ENCODE measurements at regions not wholly inside any gene's neighbourhood (a gene's known extent, or its start where the extent isn't known, plus 50 kb on each side); places are given as distances from the start of the nearest gene placed in this dataset.

- DNase-seq = no peak
These were observed 254.4 kb upstream of the PMEPA1 start for GRCh38 chr20:57964011-57964862.

DNA sequence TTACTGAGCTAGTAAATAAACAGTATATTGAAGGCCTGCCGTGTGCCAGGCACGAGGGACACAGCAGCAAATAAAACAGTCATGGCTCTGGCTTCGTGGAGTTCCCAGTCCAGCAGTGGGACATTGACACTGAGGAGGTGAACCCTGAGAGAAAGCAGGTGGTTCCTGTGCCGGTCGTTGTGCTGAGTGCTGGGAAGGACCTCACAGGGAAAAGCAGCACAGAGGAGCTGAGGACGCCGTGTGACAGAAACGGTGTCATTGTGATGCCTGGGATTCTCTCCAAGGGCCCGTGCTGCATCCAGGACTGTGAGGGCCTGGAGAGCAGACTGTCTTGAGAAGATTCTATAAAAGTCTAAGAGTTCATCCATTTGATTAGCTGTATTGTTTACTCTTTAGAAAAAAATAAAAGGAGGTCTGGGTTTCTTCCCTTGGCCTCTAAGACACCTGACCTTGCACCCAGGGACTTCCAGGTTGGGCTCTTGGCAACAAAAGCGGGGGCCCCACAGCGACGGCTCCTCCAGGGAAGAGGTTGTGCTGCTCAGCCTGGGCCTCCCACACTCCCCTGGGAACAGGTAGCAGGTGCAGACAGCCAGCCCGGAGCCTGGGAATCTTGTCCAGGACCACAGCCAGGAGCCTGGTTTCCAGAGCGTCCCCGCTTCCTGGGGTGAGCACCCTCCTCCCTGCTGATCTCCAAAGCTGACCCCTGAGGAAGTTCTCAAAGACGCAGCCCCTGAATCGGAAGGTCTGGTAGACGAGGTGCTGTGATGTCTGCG is 251.2 kb upstream of the PMEPA1 start:
- DNase-seq = no peak

DNA sequence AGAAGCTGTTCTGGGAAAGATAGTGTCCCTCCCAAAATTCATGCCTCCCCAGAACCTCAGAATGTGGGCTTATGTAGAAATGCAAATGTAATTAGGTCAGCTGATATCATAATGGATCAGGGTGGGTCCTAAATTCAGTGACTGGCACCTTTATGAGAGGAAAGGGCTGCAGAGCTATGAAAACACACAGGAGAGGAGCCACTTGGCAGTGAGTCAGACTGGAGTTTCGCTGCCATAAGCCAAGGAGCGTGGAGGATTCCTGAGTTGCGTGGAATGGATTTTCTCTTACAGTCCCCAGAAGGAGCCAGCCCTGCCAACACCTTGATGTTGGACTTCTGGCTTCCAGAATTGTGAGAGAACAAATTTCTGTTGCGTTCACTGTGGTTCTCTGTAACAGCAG is 249.8 kb upstream of the PMEPA1 start:
- no peak for DNase-seq

- DNase-seq = no peak
These were observed 249.2 kb upstream of the PMEPA1 start for GRCh38 chr20:57959018-57959417.

DNA sequence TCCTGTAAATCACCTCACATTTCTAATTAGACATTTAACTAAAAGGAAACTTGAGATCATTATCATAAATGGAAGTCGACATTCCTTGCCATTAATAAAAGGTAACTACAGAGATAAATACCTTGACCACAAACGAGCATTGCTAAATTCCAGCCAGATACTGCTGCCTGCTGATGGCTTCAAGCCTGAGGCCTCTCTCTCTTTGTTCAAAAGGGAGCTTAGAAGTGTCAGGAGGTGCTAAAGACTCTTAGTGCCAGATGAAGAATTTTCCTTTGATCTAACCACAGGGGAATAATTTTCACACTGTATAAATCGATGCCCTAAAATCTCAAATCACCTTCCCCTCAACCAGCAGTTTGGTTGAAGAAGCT is 248.2 kb upstream of the PMEPA1 start:
- no peak for DNase-seq

- DNase-seq = no peak
These were observed 247.7 kb upstream of the PMEPA1 start for GRCh38 chr20:57957411-57958049.

DNA sequence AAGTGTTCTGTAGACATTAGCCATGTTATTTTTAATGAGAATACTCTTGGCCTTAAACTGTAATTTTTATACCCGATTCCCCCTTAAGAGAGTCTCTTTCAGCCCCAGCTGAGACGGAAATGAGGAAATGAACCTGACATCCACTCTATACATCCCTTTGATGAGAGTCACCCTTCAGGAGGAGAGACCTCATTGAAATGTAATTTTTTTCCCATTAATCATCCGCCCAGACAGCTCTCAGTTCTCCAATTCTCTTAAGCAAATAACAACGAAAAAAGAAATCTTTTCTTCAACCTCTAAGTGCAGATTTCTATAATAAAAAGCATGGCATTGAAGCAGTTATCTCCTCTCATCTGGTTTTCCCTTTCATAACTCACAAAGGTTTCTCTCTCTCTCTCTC is 243.8 kb upstream of the PMEPA1 start:
- no peak for DNase-seq

DNA sequence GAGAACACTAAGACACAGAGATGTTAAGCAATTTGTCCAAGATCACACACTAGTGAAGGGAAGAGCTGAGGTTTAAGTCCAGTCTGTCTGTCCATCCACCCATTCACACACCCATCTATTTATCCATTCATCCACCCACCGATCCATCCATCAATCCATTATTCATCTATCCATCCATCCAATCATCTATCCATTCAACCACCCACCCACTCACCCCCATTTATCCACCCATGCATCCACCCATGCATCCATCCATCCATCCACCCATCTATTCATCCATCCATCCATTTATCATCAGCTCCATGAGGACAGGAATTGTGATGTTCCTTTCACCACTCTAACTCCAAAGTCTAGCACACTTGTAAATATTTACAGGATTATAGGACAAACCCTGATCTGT is 242.3 kb upstream of the PMEPA1 start:
- no peak for DNase-seq

- no peak for DNase-seq
These were observed 241.7 kb upstream of the PMEPA1 start for GRCh38 chr20:57951549-57951948.

- DNase-seq = no peak
These were observed 241.1 kb upstream of the PMEPA1 start for GRCh38 chr20:57950764-57951485.

DNA sequence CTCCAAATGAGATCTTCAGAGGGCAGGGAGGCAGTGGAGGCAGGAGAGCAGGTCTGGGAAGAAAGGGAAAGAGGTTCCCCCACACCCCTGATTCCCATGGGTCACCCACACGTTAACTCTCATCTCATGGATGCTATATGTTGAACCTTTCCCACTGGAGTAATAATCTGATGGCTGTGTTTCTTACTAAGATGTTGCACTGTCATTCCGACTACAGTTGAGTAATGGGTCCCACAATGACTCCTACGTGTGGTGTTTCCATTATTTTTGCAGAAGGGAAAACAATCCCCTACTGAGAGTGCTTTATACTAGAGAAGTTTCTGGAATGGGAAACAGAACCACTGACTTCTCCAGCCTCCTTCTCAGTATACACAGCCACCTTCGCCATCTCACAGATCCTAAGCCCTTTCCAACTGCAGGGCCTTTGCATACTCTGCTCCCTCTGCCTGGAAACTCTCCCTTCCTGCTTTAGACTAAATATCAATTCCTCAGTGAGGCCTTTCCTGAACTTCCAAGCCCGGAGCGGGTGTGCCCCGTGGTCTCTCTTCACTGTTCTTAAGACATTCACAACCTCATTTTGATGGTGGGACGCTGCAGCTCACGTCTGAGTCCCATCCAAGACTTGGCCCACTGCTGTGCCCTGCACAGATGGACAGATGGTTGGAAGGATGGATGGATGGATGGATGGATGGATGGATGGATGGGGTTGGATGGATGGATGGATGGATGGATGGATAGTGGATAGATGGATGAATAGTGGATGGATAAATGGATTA is 238.6 kb upstream of the PMEPA1 start:
- no peak for DNase-seq

GRCh38 chr20:57947421-57948179 is 237.8 kb upstream of the PMEPA1 start:
- DNase-seq = no peak

- no peak for DNase-seq
These were observed 236.9 kb upstream of the PMEPA1 start for GRCh38 chr20:57946559-57947315.

GRCh38 chr20:57944988-57945387 is 235.2 kb upstream of the PMEPA1 start:
- no peak for DNase-seq

GRCh38 chr20:57943950-57944349 is 234.1 kb upstream of the PMEPA1 start:
- DNase-seq = no peak

GRCh38 chr20:57943291-57943690 is 233.5 kb upstream of the PMEPA1 start:
- DNase-seq = no peak

DNA sequence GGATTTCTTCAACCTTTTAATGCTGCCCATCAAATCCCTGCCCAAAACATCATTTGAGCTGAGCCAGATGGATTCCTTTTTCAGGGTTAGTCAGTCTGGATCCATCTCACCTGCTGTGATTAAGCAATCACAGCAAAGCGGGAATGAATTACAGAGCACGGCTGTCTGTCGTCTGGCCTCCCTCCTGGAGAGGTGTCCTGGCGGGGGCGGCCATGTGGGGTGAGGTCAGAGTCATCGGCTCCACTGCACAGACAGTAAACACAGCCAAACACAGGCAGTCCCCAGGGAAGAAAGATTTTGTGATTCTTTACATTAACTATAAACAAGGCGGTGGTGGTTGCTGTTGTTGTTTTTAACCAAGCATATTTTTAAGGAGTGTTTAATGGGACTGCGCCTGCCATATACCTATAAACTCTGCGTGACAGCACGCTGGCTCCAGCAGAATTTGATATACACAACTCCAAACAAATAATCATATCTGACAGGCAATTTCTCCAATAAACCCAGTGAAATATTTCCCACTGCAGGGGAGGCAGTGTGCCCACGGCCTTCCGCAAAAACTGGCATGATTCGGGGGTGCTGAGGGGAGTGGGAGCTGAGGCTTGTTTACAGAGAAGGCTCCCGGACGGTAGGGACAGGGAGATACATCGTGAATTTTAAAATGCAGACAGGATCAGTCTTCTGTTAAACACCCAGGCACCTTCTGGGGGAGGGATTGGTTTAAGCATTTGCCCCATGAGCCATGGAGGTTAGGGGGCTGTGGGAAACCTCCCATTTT is 232.0 kb upstream of the PMEPA1 start:
- no peak for DNase-seq

- DNase-seq = no peak
These were observed 231.2 kb upstream of the PMEPA1 start for GRCh38 chr20:57940868-57941522.

GRCh38 chr20:57940376-57940775 is 230.6 kb upstream of the PMEPA1 start:
- no peak for DNase-seq
